Esophagus squamous epithelium (tissue), 4 donors: ENCODE measurements at regions not wholly inside any gene's neighbourhood (a gene's known extent, or its start where the extent isn't known, plus 50 kb on each side); places are given as distances from the start of the nearest gene placed in this dataset.

ENCODE experiments used
- CTCF ChIP-seq, 6 experiments: fragments of 450-650 bp in 4 of 6; fragments of 200-600 bp in 2 of 6; sonication (generic) in 2 of 6; IDR thresholded peaks; one replicate each; pipeline ENCODE4 v1.5.1; 2016 to 2019; ENCODE audit warnings: antibody characterized with exemption in 6 of 6, mild to moderate bottlenecking in 4 of 6, moderate library complexity in 4 of 6
- POLR2A ChIP-seq, 4 donors: fragments of 450-650 bp; IDR thresholded peaks; one replicate each; pipeline ENCODE4 v1.6.1; 2017; ENCODE audit warnings: antibody characterized with exemption in 4 of 4, mild to moderate bottlenecking in 4 of 4, moderate library complexity in 3 of 4

- TF ChIP-seq CTCF (IDR thresholded peaks at IDR 0.05) (no peak), POLR2A (IDR thresholded peaks at IDR 0.05) (no peak)
Observed at GRCh38 chr4:23957465-23957864, 67.6 kb upstream of the PPARGC1A start.
